ENCODE measurements at regions not wholly inside any gene's neighbourhood (a gene's known extent, or its start where the extent isn't known, plus 50 kb on each side); places are given as distances from the start of the nearest gene placed in this dataset.
"Not testable (repeated sequence)": the region's sequence is repeated elsewhere in the genome, so short reads cannot be mapped to it uniquely, and the experiment has no call there.

DNA sequence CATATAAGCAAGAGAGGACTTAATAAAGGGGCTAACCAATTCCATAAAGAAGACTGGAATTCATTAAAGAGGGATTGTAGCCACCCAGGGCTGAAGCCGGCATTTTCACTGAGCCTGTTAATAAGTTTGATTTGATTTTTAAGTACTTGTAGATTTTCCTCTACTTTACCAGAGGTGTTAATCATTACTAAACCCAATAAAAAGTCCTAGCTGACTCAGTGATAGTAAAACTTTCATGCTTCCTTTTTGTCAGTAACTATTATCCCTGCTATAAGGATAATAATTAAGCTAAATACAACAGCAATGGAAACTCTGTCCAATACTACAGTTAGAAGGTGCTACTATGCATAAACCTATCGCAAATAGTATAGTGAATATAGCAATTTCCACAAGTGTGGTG lies 260.2 kb downstream of the CEMIP2 start:
- not testable (repeated sequence) for H3K36me3 ChIP-seq (ENCODE audit: control insufficient read depth, insufficient read depth, low read length); H3K27me3 ChIP-seq (ENCODE audit: control insufficient read depth, insufficient read depth, low read length); H3K9me3 ChIP-seq (ENCODE audit: control insufficient read depth, insufficient read depth, low read length); H3K4me3 ChIP-seq (ENCODE audit: low read depth, low read length); H3K27ac ChIP-seq (ENCODE audit: low read depth, low read length); H3K4me1 ChIP-seq (ENCODE audit: control insufficient read depth, insufficient read depth, low read length); H3K9ac ChIP-seq (ENCODE audit: low read depth, low read length)

DNA sequence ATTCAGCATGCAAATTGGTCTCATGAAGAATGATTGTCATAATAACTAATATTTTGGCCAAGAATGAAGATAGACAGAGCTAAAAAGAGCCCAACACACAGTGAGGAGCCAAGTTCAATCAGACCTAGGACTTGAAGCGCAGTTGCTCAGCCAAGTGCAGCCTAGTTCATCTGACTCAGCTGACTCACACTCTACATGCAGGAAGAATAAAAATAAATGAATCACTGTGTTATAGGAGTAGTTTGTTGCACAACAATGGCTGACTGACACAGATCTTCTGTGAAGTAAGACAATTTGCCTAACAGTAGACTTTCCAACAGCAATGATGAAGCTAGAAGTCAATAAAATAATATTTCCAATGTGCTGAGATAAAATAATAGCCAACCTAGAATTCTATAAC lies 261.5 kb downstream of the CEMIP2 start:
- Histone ChIP-seq H3K27ac (ENCODE audit: low read depth, low read length) (no peak overlapping the region), H3K36me3 (ENCODE audit: control insufficient read depth, insufficient read depth, low read length) (no peaks in the 10 kb centered on the region), H3K27me3 (ENCODE audit: control insufficient read depth, insufficient read depth, low read length) (no peaks in the 10 kb centered on the region), H3K9ac (ENCODE audit: low read depth, low read length) (no peak overlapping the region), H3K4me1 (ENCODE audit: control insufficient read depth, insufficient read depth, low read length) (no peaks in the 10 kb centered on the region), H3K4me3 (ENCODE audit: low read depth, low read length) (no peak overlapping the region), H3K9me3 (ENCODE audit: control insufficient read depth, insufficient read depth, low read length) (no peaks in the 10 kb centered on the region)

DNA sequence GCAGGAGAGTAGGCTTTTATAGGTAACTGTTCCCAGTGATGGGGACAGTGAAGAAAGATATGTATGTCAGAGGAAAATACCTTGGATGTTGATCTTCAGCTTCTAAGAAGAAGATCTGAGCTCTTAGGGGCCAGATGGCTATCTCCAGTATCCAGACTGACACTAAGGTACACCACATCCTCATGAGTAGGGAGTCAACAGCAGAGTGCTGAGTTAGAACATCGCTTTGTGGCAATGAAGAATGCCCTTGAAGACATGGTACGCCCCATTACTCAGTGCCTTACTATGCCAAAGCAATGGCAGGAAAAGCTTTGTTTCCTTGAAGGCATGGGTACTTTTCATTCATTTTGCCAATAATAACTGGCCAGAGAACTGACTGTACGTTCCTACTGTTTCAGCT lies 263.7 kb downstream of the CEMIP2 start:
- Histone ChIP-seq H3K27me3 (ENCODE audit: control insufficient read depth, insufficient read depth, low read length) (no peaks in the 10 kb centered on the region), H3K9ac (ENCODE audit: low read depth, low read length) (no peak overlapping the region), H3K4me3 (ENCODE audit: low read depth, low read length) (no peak overlapping the region), H3K4me1 (ENCODE audit: control insufficient read depth, insufficient read depth, low read length) (no peaks in the 10 kb centered on the region), H3K9me3 (ENCODE audit: control insufficient read depth, insufficient read depth, low read length) (no peaks in the 10 kb centered on the region), H3K36me3 (ENCODE audit: control insufficient read depth, insufficient read depth, low read length) (no peaks in the 10 kb centered on the region), H3K27ac (ENCODE audit: low read depth, low read length) (no peak overlapping the region)

DNA sequence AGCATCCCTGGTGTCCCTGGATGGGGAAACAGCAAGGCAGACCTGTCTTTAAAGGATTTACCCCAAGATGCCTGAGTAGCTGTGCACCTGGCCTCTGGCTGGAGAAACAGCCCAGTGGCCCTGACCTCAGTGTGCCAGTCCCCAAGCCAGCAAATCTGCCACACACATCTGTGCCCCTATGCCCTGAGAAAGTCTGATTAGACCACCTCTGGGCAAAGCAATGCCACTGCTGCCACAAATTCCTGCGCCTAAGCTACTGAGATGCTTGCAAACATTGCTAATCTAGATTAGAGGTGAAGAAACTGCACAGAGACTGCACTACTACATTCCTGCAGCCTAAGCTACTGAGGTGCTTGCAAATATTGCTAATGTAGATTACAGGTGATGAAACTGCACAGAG lies 269.6 kb downstream of the CEMIP2 start:
- Histone ChIP-seq H3K27ac (ENCODE audit: low read depth, low read length) (no peak overlapping the region), H3K9me3 (ENCODE audit: control insufficient read depth, insufficient read depth, low read length) (no peaks in the 10 kb centered on the region), H3K4me3 (ENCODE audit: low read depth, low read length) (no peak overlapping the region), H3K4me1 (ENCODE audit: control insufficient read depth, insufficient read depth, low read length) (no peaks in the 10 kb centered on the region), H3K27me3 (ENCODE audit: control insufficient read depth, insufficient read depth, low read length) (no peaks in the 10 kb centered on the region), H3K9ac (ENCODE audit: low read depth, low read length) (no peak overlapping the region), H3K36me3 (ENCODE audit: control insufficient read depth, insufficient read depth, low read length) (no peaks in the 10 kb centered on the region)

DNA sequence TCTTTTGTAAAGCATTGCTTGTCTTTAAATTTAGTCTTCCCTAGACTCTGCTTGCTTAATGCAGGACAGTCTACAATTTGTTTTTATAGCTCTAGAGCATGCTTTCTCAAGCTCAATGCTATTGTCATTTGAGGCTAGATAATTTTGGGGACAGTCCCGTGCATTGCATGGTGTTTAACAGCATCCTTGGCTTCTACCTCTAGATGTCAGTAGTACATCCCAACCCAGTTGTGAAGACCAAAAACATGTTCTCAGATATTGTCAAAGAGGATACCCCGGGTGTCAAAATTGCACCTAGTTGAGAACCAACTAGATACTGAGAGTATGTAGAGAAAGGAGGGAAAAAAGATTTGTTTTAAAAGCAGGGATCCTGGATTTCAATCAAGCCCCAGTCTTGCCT lies 277.5 kb downstream of the CEMIP2 start:
- H3K4me1 ChIP-seq (ENCODE audit: control insufficient read depth, insufficient read depth, low read length) = no peaks in the 10 kb centered on the region
- H3K27me3 ChIP-seq (ENCODE audit: control insufficient read depth, insufficient read depth, low read length) = no peaks in the 10 kb centered on the region
- H3K27ac ChIP-seq (ENCODE audit: low read depth, low read length) = no peak overlapping the region
- no peaks in the 10 kb centered on the region for H3K36me3 ChIP-seq (ENCODE audit: control insufficient read depth, insufficient read depth, low read length)
- no peak overlapping the region for H3K9ac ChIP-seq (ENCODE audit: low read depth, low read length)
- H3K4me3 ChIP-seq (ENCODE audit: low read depth, low read length) = no peak overlapping the region
- H3K9me3 ChIP-seq (ENCODE audit: control insufficient read depth, insufficient read depth, low read length) = no peaks in the 10 kb centered on the region

DNA sequence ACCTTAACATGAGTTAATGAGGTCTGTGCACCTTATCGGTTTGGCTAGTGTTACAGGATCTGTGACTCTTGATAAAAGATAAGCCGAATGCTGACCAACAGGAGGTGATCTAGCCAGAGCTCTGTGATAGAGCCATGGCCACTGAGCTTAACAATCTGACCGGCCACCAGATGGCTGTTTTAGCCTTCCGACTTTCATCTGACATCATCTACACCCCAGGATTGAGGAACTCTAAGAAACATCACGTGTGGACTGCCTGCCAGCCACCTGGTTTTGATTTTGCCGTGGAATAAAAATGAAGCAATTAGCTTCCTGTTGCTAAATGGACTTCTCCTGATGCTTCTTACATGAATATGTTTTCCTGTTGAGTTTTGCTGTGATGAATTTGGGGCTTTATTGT lies 281.3 kb downstream of the CEMIP2 start:
- Histone ChIP-seq H3K9ac (ENCODE audit: low read depth, low read length) (no peak overlapping the region), H3K27me3 (ENCODE audit: control insufficient read depth, insufficient read depth, low read length) (no peaks in the 10 kb centered on the region), H3K36me3 (ENCODE audit: control insufficient read depth, insufficient read depth, low read length) (no peaks in the 10 kb centered on the region), H3K9me3 (ENCODE audit: control insufficient read depth, insufficient read depth, low read length) (no peaks in the 10 kb centered on the region), H3K4me1 (ENCODE audit: control insufficient read depth, insufficient read depth, low read length) (no peaks in the 10 kb centered on the region), H3K4me3 (ENCODE audit: low read depth, low read length) (no peak overlapping the region), H3K27ac (ENCODE audit: low read depth, low read length) (no peak overlapping the region)

DNA sequence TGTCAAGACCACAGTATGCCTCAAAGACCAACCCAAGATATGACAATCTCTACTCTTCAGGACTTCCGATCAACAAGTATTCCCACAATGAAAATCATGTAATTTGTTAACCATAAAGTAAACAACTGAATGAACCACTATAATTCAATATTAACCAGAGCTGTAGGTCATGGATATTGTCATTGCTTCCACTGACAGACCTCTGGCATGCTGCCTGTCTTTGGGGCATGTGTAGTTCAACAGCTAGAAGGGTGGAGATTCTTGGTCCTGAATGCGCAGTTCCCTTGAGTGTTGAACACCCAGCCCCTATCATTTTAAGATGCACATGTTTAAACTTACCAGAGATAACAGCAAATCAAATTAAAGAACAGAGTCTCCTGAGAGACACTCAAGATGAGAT lies 283.0 kb downstream of the CEMIP2 start:
- Histone ChIP-seq H3K27ac (ENCODE audit: low read depth, low read length) (no peak overlapping the region), H3K36me3 (ENCODE audit: control insufficient read depth, insufficient read depth, low read length) (no peaks in the 10 kb centered on the region), H3K9me3 (ENCODE audit: control insufficient read depth, insufficient read depth, low read length) (no peaks in the 10 kb centered on the region), H3K9ac (ENCODE audit: low read depth, low read length) (no peak overlapping the region), H3K4me3 (ENCODE audit: low read depth, low read length) (no peak overlapping the region), H3K4me1 (ENCODE audit: control insufficient read depth, insufficient read depth, low read length) (no peaks in the 10 kb centered on the region), H3K27me3 (ENCODE audit: control insufficient read depth, insufficient read depth, low read length) (no peaks in the 10 kb centered on the region)

DNA sequence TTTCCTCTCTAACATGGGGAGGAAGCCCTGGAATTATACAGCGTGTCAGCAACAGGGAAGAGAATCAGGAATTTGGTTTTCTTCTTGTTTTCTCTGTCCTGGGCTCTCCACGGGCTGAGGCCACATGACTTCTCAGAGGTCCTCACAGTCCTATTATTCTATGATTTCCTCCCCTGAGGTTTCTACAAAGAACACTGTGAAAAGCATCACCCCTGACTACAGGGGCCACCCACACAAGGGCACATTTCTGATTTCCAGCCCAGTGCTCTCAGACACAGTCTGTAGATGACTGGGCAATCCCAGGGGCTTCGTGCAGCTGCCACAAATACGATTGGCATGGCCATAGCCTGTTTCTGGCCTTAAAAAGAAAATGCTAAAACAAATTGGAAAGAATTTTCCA lies 284.9 kb downstream of the CEMIP2 start:
- Histone ChIP-seq H3K9me3 (ENCODE audit: control insufficient read depth, insufficient read depth, low read length) (no peaks in the 10 kb centered on the region), H3K4me1 (ENCODE audit: control insufficient read depth, insufficient read depth, low read length) (no peaks in the 10 kb centered on the region), H3K4me3 (ENCODE audit: low read depth, low read length) (no peak overlapping the region), H3K36me3 (ENCODE audit: control insufficient read depth, insufficient read depth, low read length) (no peaks in the 10 kb centered on the region), H3K9ac (ENCODE audit: low read depth, low read length) (no peak overlapping the region), H3K27ac (ENCODE audit: low read depth, low read length) (no peak overlapping the region), H3K27me3 (ENCODE audit: control insufficient read depth, insufficient read depth, low read length) (no peaks in the 10 kb centered on the region)

DNA sequence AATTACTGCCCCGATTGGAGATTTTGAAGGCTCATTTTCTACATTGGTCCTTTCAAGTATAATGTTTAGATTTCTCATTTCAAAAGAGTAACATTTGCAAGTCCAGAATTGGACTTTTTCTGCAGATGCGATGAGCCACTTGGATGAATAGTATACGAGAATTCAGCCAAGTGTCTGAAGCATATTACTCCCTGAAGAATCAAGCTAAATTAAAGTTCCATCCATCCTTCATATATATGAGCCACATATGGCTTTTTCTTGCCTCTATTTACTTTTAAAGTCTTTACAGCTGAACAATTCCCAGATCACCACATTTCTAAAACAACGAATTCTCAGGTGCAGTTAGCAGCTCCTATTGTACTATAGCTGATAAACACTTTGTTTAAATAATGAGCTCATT lies 288.7 kb downstream of the CEMIP2 start:
- H3K4me1 ChIP-seq (ENCODE audit: control insufficient read depth, insufficient read depth, low read length) = no peaks in the 10 kb centered on the region
- no peaks in the 10 kb centered on the region for H3K36me3 ChIP-seq (ENCODE audit: control insufficient read depth, insufficient read depth, low read length)
- H3K9me3 ChIP-seq (ENCODE audit: control insufficient read depth, insufficient read depth, low read length) = no peaks in the 10 kb centered on the region
- H3K27me3 ChIP-seq (ENCODE audit: control insufficient read depth, insufficient read depth, low read length) = no peaks in the 10 kb centered on the region
- H3K4me3 ChIP-seq (ENCODE audit: low read depth, low read length) = no peak overlapping the region
- no peak overlapping the region for H3K9ac ChIP-seq (ENCODE audit: low read depth, low read length)
- H3K27ac ChIP-seq (ENCODE audit: low read depth, low read length) = no peak overlapping the region

DNA sequence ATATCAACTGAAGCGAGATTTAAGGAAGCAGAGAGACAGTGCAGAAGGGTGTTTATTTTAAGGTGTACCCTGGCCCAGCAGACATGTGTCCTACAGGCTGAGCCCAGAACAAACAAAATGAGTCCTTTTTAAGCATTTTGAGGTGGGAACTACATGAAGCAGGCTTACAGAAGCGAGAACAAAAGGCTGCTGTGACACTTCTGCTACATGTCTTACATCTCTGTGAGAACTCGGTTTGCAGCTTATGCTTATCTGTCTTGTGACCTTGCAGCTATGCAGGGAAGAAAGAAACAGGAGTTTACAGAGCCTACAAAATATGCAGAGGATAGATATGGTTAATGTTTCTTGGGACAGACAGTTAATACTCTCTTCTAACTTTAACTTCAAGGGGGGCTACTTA lies 295.9 kb downstream of the CEMIP2 start:
- Histone ChIP-seq H3K9me3 (ENCODE audit: control insufficient read depth, insufficient read depth, low read length) (no peaks in the 10 kb centered on the region), H3K4me1 (ENCODE audit: control insufficient read depth, insufficient read depth, low read length) (no peaks in the 10 kb centered on the region), H3K27ac (ENCODE audit: low read depth, low read length) (no peak overlapping the region), H3K36me3 (ENCODE audit: control insufficient read depth, insufficient read depth, low read length) (no peaks in the 10 kb centered on the region), H3K4me3 (ENCODE audit: low read depth, low read length) (no peak overlapping the region), H3K9ac (ENCODE audit: low read depth, low read length) (no peak overlapping the region), H3K27me3 (ENCODE audit: control insufficient read depth, insufficient read depth, low read length) (no peaks in the 10 kb centered on the region)

DNA sequence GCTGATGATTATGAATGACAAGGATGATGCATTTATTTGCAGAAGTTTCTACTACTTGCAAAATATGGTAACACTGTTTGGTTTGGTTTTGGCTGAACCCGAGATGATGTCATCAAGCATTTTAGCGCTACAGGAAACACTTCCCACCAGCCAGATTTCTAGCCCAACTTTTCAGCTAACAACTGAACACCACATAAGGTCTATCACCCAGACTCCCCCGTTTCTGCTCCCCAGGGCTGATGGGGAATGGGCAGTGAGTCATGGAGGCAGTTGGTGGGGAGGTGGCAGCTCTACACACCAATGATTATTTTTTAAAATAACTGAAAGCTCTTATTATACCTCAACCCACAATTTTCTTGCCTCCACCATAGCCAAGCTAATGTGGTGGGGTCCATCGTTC lies 302.9 kb downstream of the CEMIP2 start:
- Histone ChIP-seq H3K9me3 (ENCODE audit: control insufficient read depth, insufficient read depth, low read length) (no peaks in the 10 kb centered on the region), H3K27ac (ENCODE audit: low read depth, low read length) (no peak overlapping the region), H3K4me1 (ENCODE audit: control insufficient read depth, insufficient read depth, low read length) (no peaks in the 10 kb centered on the region), H3K36me3 (ENCODE audit: control insufficient read depth, insufficient read depth, low read length) (no peaks in the 10 kb centered on the region), H3K4me3 (ENCODE audit: low read depth, low read length) (no peak overlapping the region), H3K27me3 (ENCODE audit: control insufficient read depth, insufficient read depth, low read length) (no peaks in the 10 kb centered on the region), H3K9ac (ENCODE audit: low read depth, low read length) (no peak overlapping the region)

DNA sequence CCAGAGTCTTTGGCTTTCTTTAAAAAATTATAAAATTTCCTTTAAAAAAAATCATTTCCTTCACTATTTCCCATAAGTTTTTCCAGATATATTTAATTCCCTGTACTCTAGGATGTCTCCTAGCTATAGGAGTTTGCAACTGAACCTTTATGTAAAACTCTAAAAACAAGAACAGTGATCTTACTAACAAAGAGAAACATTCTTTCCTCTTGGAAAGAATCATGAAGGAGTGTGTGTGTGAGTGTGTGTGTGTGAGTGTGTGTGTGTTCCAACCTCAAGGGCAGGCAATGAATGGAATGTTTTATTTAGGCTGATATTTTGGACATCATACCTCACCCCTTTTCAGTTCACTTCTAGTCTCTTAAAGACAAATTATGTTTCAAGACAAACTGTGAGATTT lies 309.2 kb downstream of the CEMIP2 start:
- no peak overlapping the region for H3K9ac ChIP-seq (ENCODE audit: low read depth, low read length)
- no peaks in the 10 kb centered on the region for H3K36me3 ChIP-seq (ENCODE audit: control insufficient read depth, insufficient read depth, low read length)
- no peak overlapping the region; the same call in 1 of the 2 replicates for H3K4me3 ChIP-seq (ENCODE audit: low read depth, low read length)
- no peaks in the 10 kb centered on the region for H3K9me3 ChIP-seq (ENCODE audit: control insufficient read depth, insufficient read depth, low read length)
- peaks cover 28% of the 10 kb centered on the region for H3K4me1 ChIP-seq (ENCODE audit: control insufficient read depth, insufficient read depth, low read length)
- no peaks in the 10 kb centered on the region for H3K27me3 ChIP-seq (ENCODE audit: control insufficient read depth, insufficient read depth, low read length)
- H3K27ac ChIP-seq (ENCODE audit: low read depth, low read length) = no peak overlapping the region
